Uterus (tissue), 2 donors: ENCODE measurements at regions not wholly inside any gene's neighbourhood (a gene's known extent, or its start where the extent isn't known, plus 50 kb on each side); places are given as distances from the start of the nearest gene placed in this dataset.

ENCODE experiments used
- CTCF ChIP-seq, 4 experiments: fragments of 200-600 bp in 2 of 4; fragments of 450-650 bp in 2 of 4; sonication (generic) in 2 of 4; IDR thresholded peaks; one replicate each; pipeline ENCODE4 v1.5.1; 2016 to 2019; ENCODE audit warnings: antibody characterized with exemption in 4 of 4, mild to moderate bottlenecking in 2 of 4, moderate library complexity in 1 of 4
- POLR2A ChIP-seq, 2 donors: fragments of 450-650 bp; IDR thresholded peaks; one replicate each; pipeline ENCODE4 v1.6.1; 2016; ENCODE audit warnings: antibody characterized with exemption in 2 of 2, mild to moderate bottlenecking in 1 of 2, moderate library complexity in 1 of 2

DNA sequence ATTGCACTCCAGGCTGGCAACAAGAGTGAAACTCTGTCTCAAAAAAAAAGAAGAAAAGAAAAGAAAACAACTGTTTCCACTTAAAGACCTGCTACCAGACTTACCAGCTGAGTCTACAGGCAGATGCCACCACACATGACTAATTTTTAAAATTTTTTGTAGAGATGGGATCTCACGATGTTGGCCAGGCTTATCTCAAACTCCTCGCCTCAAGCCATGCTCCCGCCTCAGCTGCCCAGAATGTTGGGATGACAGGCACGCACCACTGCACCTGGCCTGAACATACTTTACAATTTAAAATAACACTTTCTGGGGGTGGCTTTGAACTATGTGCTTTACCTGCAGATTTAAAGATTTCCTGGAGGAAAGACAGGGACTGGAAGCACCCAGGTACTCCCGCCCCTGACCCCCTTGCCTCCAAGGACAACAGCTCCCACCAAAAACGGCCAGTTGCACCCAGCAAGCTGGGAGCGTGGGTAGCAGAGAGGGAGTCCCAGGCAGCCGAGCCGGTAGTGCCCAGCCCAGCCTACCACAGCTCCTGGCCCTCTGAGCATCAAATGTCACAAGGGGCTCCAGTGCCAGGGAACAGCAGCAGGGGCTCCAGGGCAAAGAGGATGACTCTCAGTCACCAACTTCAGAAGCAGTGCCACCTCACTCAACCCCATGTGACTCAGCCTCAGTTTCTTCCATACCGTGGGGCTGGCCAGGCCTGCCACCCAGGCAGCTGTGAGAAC lies 262.9 kb downstream of the PARN start:
- TF ChIP-seq CTCF (IDR thresholded peaks at IDR 0.05) (no peak), POLR2A (IDR thresholded peaks at IDR 0.05) (no peak)
